ENCODE measurements at regions not wholly inside any gene's neighbourhood (a gene's known extent, or its start where the extent isn't known, plus 50 kb on each side); places are given as distances from the start of the nearest gene placed in this dataset.

- no peak for DNase-seq
- intact Hi-C loops (cut with DNase I; ENCODE audit: low total_unique reads): no loop called here
Measured at GRCh38 chr16:49179714-49180330, 101.8 kb downstream of the CBLN1 start.

GRCh38 chr16:49168126-49168525 is 113.5 kb downstream of the CBLN1 start:
- Histone ChIP-seq H3K27ac (no peak overlapping the region), H3K9me3 (no peaks in the 10 kb centered on the region), H3K4me3 (no peak overlapping the region), H3K27me3 (no peaks in the 10 kb centered on the region), H3K36me3 (no peaks in the 10 kb centered on the region), H3K4me1 (no peaks in the 10 kb centered on the region)
- TF ChIP-seq POLR2A (IDR thresholded peaks at IDR 0.05) (no peak), EP300 (IDR thresholded peaks at IDR 0.05) (no peak), CTCF (IDR thresholded peaks at IDR 0.05) (no peak), POLR2AphosphoS5 (IDR thresholded peaks at IDR 0.05) (no peak)
- DNase-seq: no peak
- WGBS, 5 donors: 72 to 92% (median 80%) methylated on average over 1 of the region's 1 CpG
- intact Hi-C loops (cut with DNase I; ENCODE audit: low total_unique reads): no loop called here

More at GRCh38 chr16:49179714-49180330, 101.8 kb downstream of the CBLN1 start:
- Histone ChIP-seq H3K4me1 (peaks cover 0 to 8% (median 0%) of the 10 kb centered on the region in 4 donors), H3K4me3 (no peak overlapping the region), H3K27me3 (peaks cover 0 to 19% (median 0%) of the 10 kb centered on the region in 3 donors), H3K36me3 (no peaks in the 10 kb centered on the region), H3K27ac (no peak overlapping the region), H3K9me3 (no peaks in the 10 kb centered on the region)
- no peak for TF ChIP-seq POLR2A (IDR thresholded peaks at IDR 0.05)
- WGBS, 5 donors: 46 to 54% (median 52%) methylated on average over 4 of the region's 4 CpGs

GRCh38 chr16:49165025-49165424 is 116.6 kb downstream of the CBLN1 start:
- TF ChIP-seq POLR2A (IDR thresholded peaks at IDR 0.05) (no peak), EP300 (IDR thresholded peaks at IDR 0.05) (no peak), POLR2AphosphoS5 (IDR thresholded peaks at IDR 0.05) (no peak), CTCF (IDR thresholded peaks at IDR 0.05) (no peak)
- H3K27ac ChIP-seq: no peak overlapping the region
- intact Hi-C loops (cut with DNase I; ENCODE audit: low total_unique reads): no loop called here

GRCh38 chr16:49161191-49161590 is 120.4 kb downstream of the CBLN1 start:
- Histone ChIP-seq H3K27me3 (no peaks in the 10 kb centered on the region), H3K4me1 (no peaks in the 10 kb centered on the region), H3K27ac (no peak overlapping the region), H3K9me3 (peaks cover 0 to 2% (median 0%) of the 10 kb centered on the region in 4 donors), H3K4me3 (no peak overlapping the region), H3K36me3 (no peaks in the 10 kb centered on the region)
- intact Hi-C loops (cut with DNase I; ENCODE audit: low total_unique reads): no loop called here
- TF ChIP-seq POLR2AphosphoS5 (IDR thresholded peaks at IDR 0.05): no peak
- TF ChIP-seq POLR2A (IDR thresholded peaks at IDR 0.05): no peak
- no peak for TF ChIP-seq EP300 (IDR thresholded peaks at IDR 0.05)
- no peak for TF ChIP-seq CTCF (IDR thresholded peaks at IDR 0.05)
- DNase-seq: no peak
- WGBS, 5 donors: 62 to 85% (median 72%) methylated on average over 2 of the region's 2 CpGs

More at GRCh38 chr16:49165025-49165424, 116.6 kb downstream of the CBLN1 start:
- no peaks in the 10 kb centered on the region for H3K36me3 ChIP-seq
- no peaks in the 10 kb centered on the region for H3K27me3 ChIP-seq
- no peaks in the 10 kb centered on the region for H3K4me1 ChIP-seq
- no peak for DNase-seq
- H3K4me3 ChIP-seq: no peak overlapping the region
- WGBS, 5 donors: 90 to 98% (median 95%) methylated on average over 1 of the region's 1 CpG
- H3K9me3 ChIP-seq: no peaks in the 10 kb centered on the region

DNA sequence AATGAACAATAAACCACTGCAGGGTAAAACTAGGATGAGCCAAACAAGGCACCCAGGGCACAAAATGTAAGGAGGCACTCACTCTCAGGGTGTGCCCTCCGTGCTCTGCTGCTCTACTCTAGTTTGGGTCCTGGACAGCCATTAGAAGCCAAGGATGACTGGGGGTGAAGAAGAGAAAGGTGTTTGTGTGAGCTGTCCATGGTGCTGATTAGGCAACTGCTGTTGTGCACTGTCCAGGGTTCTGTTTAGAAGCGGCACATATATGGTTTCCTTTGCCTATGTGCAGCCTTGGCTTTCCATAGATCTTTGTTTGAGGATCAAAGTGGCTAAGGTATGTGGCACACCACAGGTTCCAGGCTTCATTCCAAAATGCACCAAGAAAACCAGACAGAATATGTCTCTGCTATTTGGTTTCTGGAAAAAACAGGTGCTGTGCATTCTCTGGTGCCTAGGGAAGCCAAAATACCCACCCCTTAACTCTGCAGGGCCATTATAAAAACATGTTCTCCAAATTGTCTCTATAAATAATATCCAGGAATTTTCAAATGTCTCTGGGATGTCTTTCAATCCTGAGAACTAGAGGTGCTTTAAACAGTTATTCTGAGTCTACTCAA is 123.5 kb downstream of the CBLN1 start:
- peak in 1 of 2 donors; percentile 51 for DNase-seq
- Histone ChIP-seq H3K4me1 (no peaks in the 10 kb centered on the region), H3K27ac (no peak overlapping the region), H3K4me3 (no peak overlapping the region), H3K36me3 (no peaks in the 10 kb centered on the region), H3K27me3 (no peaks in the 10 kb centered on the region), H3K9me3 (peaks cover 0 to 18% (median 2%) of the 10 kb centered on the region in 4 donors)
- no peak for TF ChIP-seq POLR2A (IDR thresholded peaks at IDR 0.05)
- no peak for TF ChIP-seq POLR2AphosphoS5 (IDR thresholded peaks at IDR 0.05)
- no peak for TF ChIP-seq EP300 (IDR thresholded peaks at IDR 0.05)
- no peak for TF ChIP-seq CTCF (IDR thresholded peaks at IDR 0.05)
- 19 to 31% (median 21%) methylated on average over 2 of the region's 2 CpGs for WGBS, 5 donors
- intact Hi-C loops (cut with DNase I; ENCODE audit: low total_unique reads): no loop called here
